MCF 10A (cell line): ENCODE measurements at regions not wholly inside any gene's neighbourhood (a gene's known extent, or its start where the extent isn't known, plus 50 kb on each side); places are given as distances from the start of the nearest gene placed in this dataset.

Source experiments
- BruUV-seq: library from RNA; stranded (reverse); fragments of 400-500 nt; replicated peaks from 2 replicates; lab custom pipeline; 2021; lab: Mats Ljungman, UMichigan
- CTCF ChIA-PET: fragments of 300-600 bp; sonication (Branson Sonifier 250); formaldehyde crosslinking; extraction: SDS; loops from one replicate; lab custom pipeline; 2021; ENCODE audit warnings: antibody characterized with exemption, inconsistent platforms; lab: Yijun Ruan, JAX
- POLR2A ChIA-PET: fragments of 300-600, 350-650 bp; sonication (Branson Sonifier 250); formaldehyde crosslinking; extraction: SDS; loops from one replicate; lab custom pipeline; 2020; ENCODE audit warnings: antibody characterized with exemption, inconsistent platforms; lab: Yijun Ruan, JAX
- DNase-seq: peaks from one replicate; pipeline ENCODE4 v3.0.0-alpha.2; 2018; ENCODE audit not compliant: unreplicated experiment
- H3K27ac Mint-ChIP-seq: one replicate; pipeline ENCODE4 v1.8.0; 2022; ENCODE audit warnings: mild to moderate bottlenecking, low read depth, mixed read lengths; ENCODE audit not compliant: unreplicated experiment
- H3K27me3 Mint-ChIP-seq: one replicate; pipeline ENCODE4 v1.8.0; 2022; ENCODE audit warnings: mixed read lengths; ENCODE audit not compliant: insufficient read depth, unreplicated experiment
- H3K36me3 Mint-ChIP-seq: one replicate; pipeline ENCODE4 v1.8.0; 2022; ENCODE audit warnings: mild to moderate bottlenecking, moderate library complexity, mixed read lengths; ENCODE audit not compliant: insufficient read depth, unreplicated experiment
- H3K4me1 Mint-ChIP-seq: one replicate; pipeline ENCODE4 v1.8.0; 2022; ENCODE audit warnings: mixed read lengths; ENCODE audit not compliant: insufficient read depth, unreplicated experiment
- H3K4me3 Mint-ChIP-seq: one replicate; pipeline ENCODE4 v1.8.0; 2022; ENCODE audit warnings: mild to moderate bottlenecking, moderate library complexity, mixed read lengths; ENCODE audit not compliant: unreplicated experiment
- H3K9me3 Mint-ChIP-seq: one replicate; pipeline ENCODE4 v1.8.0; 2022; ENCODE audit warnings: mixed read lengths; ENCODE audit not compliant: unreplicated experiment
- intact Hi-C: fragments of 100-400 bp; cut with micrococcal nuclease; formaldehyde crosslinking; loops from 2 replicates; pipeline ENCODE4 v1.14.1; 2022
- TF ChIP-seq, protein P1 (sequence below): fragments of 200-600 bp; IDR thresholded peaks from one replicate; pipeline ENCODE4 v1.8.0; 2022; ENCODE audit warnings: antibody characterized with exemption, mild to moderate bottlenecking; ENCODE audit not compliant: unreplicated experiment

DNA sequence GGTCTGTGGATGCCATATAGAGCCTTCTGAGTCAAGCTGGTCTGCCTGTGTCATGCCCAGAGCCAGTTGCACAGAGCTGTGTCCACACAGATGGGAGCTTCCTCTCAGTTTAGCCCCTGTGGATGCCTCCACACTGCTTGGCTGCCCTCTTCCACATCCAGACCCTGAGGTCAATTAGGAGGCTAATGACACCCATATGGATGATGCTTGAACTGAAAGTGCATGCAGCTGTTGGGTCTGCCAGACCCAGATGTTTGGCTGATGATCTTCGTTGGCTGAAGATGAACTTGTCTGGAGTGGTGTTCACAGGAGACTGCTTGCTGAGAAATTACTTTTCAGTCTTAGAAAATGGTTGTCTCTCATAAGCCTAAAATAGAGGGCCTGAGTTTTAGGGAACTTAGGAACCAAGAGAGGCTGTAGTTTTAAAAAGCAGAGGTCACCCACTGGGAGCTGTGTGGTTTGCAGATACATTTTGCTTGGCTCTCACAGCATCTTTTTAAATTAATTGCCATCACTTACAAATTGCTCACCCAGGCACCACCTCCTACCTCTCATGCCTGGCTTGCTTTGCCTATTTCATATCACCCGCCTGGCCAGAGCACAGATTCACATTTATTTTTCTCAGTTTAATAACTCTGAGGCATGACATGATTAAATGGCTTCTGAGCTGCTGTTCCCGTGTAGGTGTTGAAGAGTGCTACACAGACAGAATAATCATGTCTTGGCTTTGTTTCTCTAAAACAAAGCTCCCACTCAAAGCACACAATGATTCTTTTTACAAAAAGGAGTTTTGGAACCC, 176.1 kb downstream of the MINAR1 start:
- Mint-ChIP-seq H3K4me1 (no peaks in the 10 kb centered on the region), H3K9me3 (no peaks in the 10 kb centered on the region), H3K27ac (no peak overlapping the region), H3K27me3 (peaks cover 28% of the 10 kb centered on the region), H3K4me3 (no peak overlapping the region), H3K36me3 (no peaks in the 10 kb centered on the region)
- no TSS peak for BruUV-seq
- ChIA-PET POLR2A (interaction anchor here (0.7 kb wide), 1 partner anchor 46 kb away, joined by 3 read pairs; no protein-coding TSS in a partner anchor), CTCF (interaction anchor here (0.7 to 1.5 kb wide), 2 partner anchors 12 to 15 kb away, joined by 3 to 5 read pairs; no protein-coding TSS in a partner anchor)
- TF ChIP-seq, protein P1, sequence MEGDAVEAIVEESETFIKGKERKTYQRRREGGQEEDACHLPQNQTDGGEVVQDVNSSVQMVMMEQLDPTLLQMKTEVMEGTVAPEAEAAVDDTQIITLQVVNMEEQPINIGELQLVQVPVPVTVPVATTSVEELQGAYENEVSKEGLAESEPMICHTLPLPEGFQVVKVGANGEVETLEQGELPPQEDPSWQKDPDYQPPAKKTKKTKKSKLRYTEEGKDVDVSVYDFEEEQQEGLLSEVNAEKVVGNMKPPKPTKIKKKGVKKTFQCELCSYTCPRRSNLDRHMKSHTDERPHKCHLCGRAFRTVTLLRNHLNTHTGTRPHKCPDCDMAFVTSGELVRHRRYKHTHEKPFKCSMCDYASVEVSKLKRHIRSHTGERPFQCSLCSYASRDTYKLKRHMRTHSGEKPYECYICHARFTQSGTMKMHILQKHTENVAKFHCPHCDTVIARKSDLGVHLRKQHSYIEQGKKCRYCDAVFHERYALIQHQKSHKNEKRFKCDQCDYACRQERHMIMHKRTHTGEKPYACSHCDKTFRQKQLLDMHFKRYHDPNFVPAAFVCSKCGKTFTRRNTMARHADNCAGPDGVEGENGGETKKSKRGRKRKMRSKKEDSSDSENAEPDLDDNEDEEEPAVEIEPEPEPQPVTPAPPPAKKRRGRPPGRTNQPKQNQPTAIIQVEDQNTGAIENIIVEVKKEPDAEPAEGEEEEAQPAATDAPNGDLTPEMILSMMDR: no peak
- intact Hi-C loops: no loop called here
- no peak for DNase-seq

DNA sequence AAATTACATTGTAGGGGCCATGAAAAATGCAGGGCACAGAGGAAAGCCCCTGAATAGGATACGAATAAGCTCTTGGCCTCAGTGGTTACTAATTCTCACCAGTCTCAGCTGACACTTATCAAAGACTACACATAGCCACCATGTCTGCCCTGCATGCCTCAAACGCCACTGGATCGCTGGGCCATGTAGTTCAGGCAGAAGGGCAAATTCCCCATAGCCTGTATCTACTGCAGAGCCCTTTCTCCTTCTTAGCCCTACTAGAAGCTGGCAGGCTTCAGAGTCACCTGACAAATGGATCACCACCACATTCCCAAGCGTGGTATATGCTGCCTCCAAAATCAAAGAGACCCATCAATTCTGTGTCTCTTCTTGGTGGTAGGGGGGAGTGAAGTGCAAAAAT, 177.4 kb downstream of the MINAR1 start:
- POLR2A ChIA-PET: no interaction called here
- TF ChIP-seq, protein P1: no peak
- CTCF ChIA-PET: interaction anchor here (0.5 to 1.5 kb wide), 2 partner anchors 13 kb away, joined by 4 to 5 read pairs; no protein-coding TSS in a partner anchor
- intact Hi-C loops: no loop called here
- no peak for DNase-seq
- Mint-ChIP-seq H3K36me3 (no peaks in the 10 kb centered on the region), H3K9me3 (no peaks in the 10 kb centered on the region), H3K4me3 (no peak overlapping the region), H3K27ac (no peak overlapping the region), H3K27me3 (peaks cover 28% of the 10 kb centered on the region), H3K4me1 (no peaks in the 10 kb centered on the region)
- no TSS peak for BruUV-seq

DNA sequence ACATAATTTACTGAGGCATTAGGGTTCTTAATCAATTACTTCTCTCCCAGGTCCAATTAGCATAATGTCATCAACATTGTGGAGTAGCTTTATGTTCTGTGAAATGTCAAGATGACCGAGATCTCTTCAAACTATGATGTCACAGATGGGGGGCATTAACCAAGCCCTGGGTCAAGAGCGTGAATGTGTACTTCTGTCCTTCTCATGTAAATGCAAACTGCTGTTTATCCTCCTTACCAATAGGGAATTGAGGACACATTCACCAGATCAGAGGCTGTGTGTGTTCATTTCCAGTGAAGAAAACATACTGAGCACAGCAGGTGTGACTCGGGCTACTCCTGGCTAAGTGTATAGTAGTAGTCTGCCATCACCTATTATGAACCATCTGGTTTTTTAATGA, 177.9 kb downstream of the MINAR1 start:
- POLR2A ChIA-PET: no interaction called here
- TF ChIP-seq, protein P1: no peak

DNA sequence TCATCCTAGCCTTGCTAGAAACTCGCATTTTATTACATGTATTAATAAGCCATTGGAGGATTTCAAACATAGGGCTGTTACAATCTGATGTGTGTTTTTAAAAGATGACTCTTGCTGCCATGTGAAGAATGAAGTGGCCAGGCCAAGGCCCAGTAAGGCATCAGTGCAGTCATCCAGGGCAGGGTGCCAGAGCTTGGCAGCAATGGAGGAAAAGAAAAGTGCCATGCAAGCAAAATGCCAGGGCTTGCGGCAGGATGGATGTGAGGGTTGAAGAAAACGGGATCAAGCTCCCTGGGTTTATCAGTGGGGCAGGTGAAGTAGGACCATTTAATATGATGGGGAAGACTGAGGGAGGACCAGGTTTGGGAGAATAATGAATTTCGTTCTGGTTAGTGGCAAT, 183.6 kb downstream of the MINAR1 start:
- ChIA-PET POLR2A (no interaction called here), CTCF (no interaction called here)
- Mint-ChIP-seq H3K27ac (no peak overlapping the region), H3K4me3 (no peak overlapping the region), H3K4me1 (no peaks in the 10 kb centered on the region), H3K27me3 (peaks cover 22% of the 10 kb centered on the region), H3K36me3 (no peaks in the 10 kb centered on the region), H3K9me3 (no peaks in the 10 kb centered on the region)
- BruUV-seq: no TSS peak
- intact Hi-C loops: no loop called here
- TF ChIP-seq, protein P1: no peak
- no peak for DNase-seq

More for the DNA sequence above, 177.9 kb downstream of the MINAR1 start:
- H3K9me3 Mint-ChIP-seq: no peaks in the 10 kb centered on the region
- H3K27me3 Mint-ChIP-seq: peaks cover 28% of the 10 kb centered on the region
- no peaks in the 10 kb centered on the region for H3K4me1 Mint-ChIP-seq
- intact Hi-C loops: no loop called here
- CTCF ChIA-PET: interaction anchor here (0.5 to 1.5 kb wide), 2 partner anchors 12 to 13 kb away, joined by 4 to 5 read pairs; no protein-coding TSS in a partner anchor
- BruUV-seq: no TSS peak
- H3K4me3 Mint-ChIP-seq: no peak overlapping the region
- no peaks in the 10 kb centered on the region for H3K36me3 Mint-ChIP-seq
- no peak overlapping the region for H3K27ac Mint-ChIP-seq
- no peak for DNase-seq
